ENCODE measurements at regions not wholly inside any gene's neighbourhood (a gene's known extent, or its start where the extent isn't known, plus 50 kb on each side); places are given as distances from the start of the nearest gene placed in this dataset.

DNA sequence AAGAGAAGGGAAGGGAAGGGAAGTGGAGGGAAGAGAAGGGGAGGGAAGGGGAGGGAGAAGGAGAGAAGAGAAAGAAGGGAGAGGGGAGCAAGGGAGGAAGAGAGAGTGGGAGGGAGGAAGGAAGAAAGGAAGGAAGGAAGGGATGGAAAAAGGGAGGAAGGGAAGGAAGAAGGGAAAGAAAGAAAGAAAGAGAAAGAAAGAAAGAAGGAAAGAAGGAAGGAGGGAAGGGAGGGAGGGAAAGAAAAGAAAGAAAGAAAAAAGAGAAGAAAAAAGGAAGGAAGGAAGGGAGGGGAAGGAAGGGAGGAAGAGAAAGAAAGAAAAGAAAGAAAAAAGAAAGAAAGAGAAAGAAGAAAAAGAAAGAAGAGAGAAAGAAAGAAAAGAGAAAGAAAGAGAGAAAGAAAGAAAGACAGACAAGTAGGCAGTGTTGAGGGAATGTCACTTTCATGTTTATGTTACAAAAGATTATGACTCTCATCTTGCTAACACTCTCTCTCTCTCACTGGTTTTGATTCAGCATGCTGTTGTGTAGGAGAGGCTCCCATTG, 58.0 kb upstream of the ZNF804A start:
- H3K9me3 ChIP-seq = no peaks in the 10 kb centered on the region
- no peaks in the 10 kb centered on the region for H3K4me1 ChIP-seq
- no peak overlapping the region for H3K27ac ChIP-seq
- no peak overlapping the region for H3K4me3 ChIP-seq
- H3K36me3 ChIP-seq = no peaks in the 10 kb centered on the region
- DNase-seq = no peak
- TF ChIP-seq, protein P1, sequence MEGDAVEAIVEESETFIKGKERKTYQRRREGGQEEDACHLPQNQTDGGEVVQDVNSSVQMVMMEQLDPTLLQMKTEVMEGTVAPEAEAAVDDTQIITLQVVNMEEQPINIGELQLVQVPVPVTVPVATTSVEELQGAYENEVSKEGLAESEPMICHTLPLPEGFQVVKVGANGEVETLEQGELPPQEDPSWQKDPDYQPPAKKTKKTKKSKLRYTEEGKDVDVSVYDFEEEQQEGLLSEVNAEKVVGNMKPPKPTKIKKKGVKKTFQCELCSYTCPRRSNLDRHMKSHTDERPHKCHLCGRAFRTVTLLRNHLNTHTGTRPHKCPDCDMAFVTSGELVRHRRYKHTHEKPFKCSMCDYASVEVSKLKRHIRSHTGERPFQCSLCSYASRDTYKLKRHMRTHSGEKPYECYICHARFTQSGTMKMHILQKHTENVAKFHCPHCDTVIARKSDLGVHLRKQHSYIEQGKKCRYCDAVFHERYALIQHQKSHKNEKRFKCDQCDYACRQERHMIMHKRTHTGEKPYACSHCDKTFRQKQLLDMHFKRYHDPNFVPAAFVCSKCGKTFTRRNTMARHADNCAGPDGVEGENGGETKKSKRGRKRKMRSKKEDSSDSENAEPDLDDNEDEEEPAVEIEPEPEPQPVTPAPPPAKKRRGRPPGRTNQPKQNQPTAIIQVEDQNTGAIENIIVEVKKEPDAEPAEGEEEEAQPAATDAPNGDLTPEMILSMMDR (IDR thresholded peaks at IDR 0.05) = no peak
- no peaks in the 10 kb centered on the region for H3K27me3 ChIP-seq
- intact Hi-C loops (cut with DNase I; ENCODE audit: low total_unique reads) = no loop called here

DNA sequence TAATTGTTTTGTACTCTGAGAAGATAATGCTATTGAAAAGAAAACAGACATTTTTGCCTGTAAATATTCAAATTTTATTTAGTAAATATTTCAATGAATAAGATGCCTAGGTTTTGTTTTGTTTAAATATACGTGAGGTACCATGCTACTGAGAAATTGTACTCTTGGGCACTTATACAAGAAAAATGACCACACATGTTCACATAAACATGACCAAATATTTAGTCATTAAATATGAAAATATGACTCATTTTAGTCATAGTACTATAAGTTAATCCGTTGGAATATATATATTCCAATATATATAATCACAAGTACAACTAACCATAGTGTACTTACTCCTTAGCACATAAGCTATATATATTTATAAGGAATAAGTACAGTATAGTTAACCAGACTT, 56.7 kb upstream of the ZNF804A start:
- Histone ChIP-seq H3K36me3 (no peaks in the 10 kb centered on the region), H3K27me3 (no peaks in the 10 kb centered on the region), H3K4me1 (no peaks in the 10 kb centered on the region), H3K4me3 (no peak overlapping the region), H3K9me3 (no peaks in the 10 kb centered on the region), H3K27ac (no peak overlapping the region)
- intact Hi-C loops (cut with DNase I; ENCODE audit: low total_unique reads) = no loop called here
- TF ChIP-seq, protein P1 (IDR thresholded peaks at IDR 0.05) = no peak
- no peak for DNase-seq

DNA sequence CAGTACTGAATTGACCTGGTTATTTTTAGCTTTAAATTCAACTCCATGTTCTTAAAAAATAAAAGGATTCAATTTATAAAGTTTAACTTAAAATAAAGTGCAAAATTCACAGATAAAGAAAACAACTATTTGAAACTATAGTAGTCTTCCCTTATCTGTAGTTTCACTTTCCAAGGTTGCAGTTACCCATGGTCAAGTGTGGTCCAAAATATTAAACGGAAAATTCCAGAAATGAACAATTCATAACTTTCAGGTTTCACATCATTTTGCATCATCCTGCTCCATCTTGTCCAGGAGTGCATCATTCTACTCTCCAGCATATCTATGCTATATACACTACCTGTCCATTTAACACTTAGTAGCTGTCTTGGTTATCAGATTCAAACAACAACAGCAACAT, 54.5 kb upstream of the ZNF804A start:
- Histone ChIP-seq H3K27me3 (no peaks in the 10 kb centered on the region), H3K27ac (no peak overlapping the region), H3K4me3 (no peak overlapping the region), H3K36me3 (no peaks in the 10 kb centered on the region), H3K4me1 (no peaks in the 10 kb centered on the region), H3K9me3 (no peaks in the 10 kb centered on the region)
- intact Hi-C loops (cut with DNase I; ENCODE audit: low total_unique reads) = no loop called here
- DNase-seq = no peak
- TF ChIP-seq, protein P1 (IDR thresholded peaks at IDR 0.05) = no peak

All from tibial artery (tissue), 4 donors.